MM.1S (cell line): ENCODE measurements at regions not wholly inside any gene's neighbourhood (a gene's known extent, or its start where the extent isn't known, plus 50 kb on each side); places are given as distances from the start of the nearest gene placed in this dataset.

Experiments
- DNase-seq: peaks from one replicate; pipeline ENCODE4 v3.0.0-alpha.2; 2015
- H2AFZ ChIP-seq: fragments of 300-600 bp; sonication (generic); 2 replicates; pipeline ENCODE4 v1.6.0; 2016; ENCODE audit warnings: antibody characterized with exemption, low read length
- H3F3A ChIP-seq: fragments of 300-600 bp; sonication (generic); 2 replicates; pipeline ENCODE4 v1.6.1; 2016; ENCODE audit warnings: mild to moderate bottlenecking, antibody characterized with exemption, low read length, moderate library complexity, mixed read lengths; ENCODE audit not compliant: insufficient read depth
- H3K27ac ChIP-seq: fragments of 300-600 bp; sonication (generic); 2 replicates; pipeline ENCODE4 v1.5.1; 2016; ENCODE audit warnings: mild to moderate bottlenecking, low read length
- H3K27me3 ChIP-seq: fragments of 300-600 bp; sonication (generic); replicated peaks from 2 replicates; pipeline ENCODE4 v1.6.0; 2016; ENCODE audit warnings: low read length; ENCODE audit not compliant: insufficient read depth
- H3K36me3 ChIP-seq: fragments of 300-600 bp; sonication (generic); replicated peaks from 2 replicates; pipeline ENCODE4 v1.6.1; 2016; ENCODE audit warnings: mild to moderate bottlenecking, low read length, mixed read lengths; ENCODE audit not compliant: insufficient read depth
- H3K4me1 ChIP-seq: fragments of 300-600 bp; sonication (generic); 2 replicates; pipeline ENCODE4 v1.6.1; 2016; ENCODE audit warnings: low read length, mixed read lengths
- H3K4me2 ChIP-seq: fragments of 300-600 bp; sonication (generic); 2 replicates; pipeline ENCODE4 v1.6.0; 2016; ENCODE audit warnings: low read depth, low read length
- H3K4me3 ChIP-seq: fragments of 300-600 bp; sonication (generic); 2 replicates; pipeline ENCODE4 v1.5.1; 2016; ENCODE audit warnings: low read length, mixed read lengths
- H3K79me2 ChIP-seq: fragments of 300-600 bp; sonication (generic); 2 replicates; pipeline ENCODE4 v1.6.1; 2016; ENCODE audit warnings: mixed run types, low read length, mixed read lengths
- H3K9ac ChIP-seq: fragments of 300-600 bp; sonication (generic); 2 replicates; pipeline ENCODE4 v1.6.1; 2016; ENCODE audit warnings: low read length, mixed read lengths
- H3K9me2 ChIP-seq: fragments of 300-600 bp; sonication (generic); replicated peaks from 2 replicates; pipeline ENCODE4 v1.6.1; 2016; ENCODE audit warnings: mild to moderate bottlenecking, low read length, mixed read lengths; ENCODE audit not compliant: insufficient read depth
- H3K9me3 ChIP-seq: fragments of 300-600 bp; sonication (generic); replicated peaks from 2 replicates; pipeline ENCODE4 v1.6.1; 2016; ENCODE audit warnings: mild to moderate bottlenecking, low read length, mixed read lengths; ENCODE audit not compliant: insufficient read depth
- H4K20me1 ChIP-seq: fragments of 300-600 bp; sonication (generic); 2 replicates; pipeline ENCODE4 v1.6.1; 2016; ENCODE audit warnings: mild to moderate bottlenecking, low read length, moderate library complexity, mixed read lengths; ENCODE audit not compliant: insufficient read depth
- CTCF ChIP-seq: fragments of 300-600 bp; sonication (generic); IDR thresholded peaks from 2 replicates; pipeline ENCODE4 v1.5.1; 2016; ENCODE audit warnings: antibody characterized with exemption, low read length, mixed read lengths
- EZH2 ChIP-seq: fragments of 300-600 bp; sonication (generic); optimal IDR thresholded peaks from 2 replicates; pipeline ENCODE3; 2017; ENCODE audit warnings: low read depth, mild to moderate bottlenecking, antibody characterized with exemption, low read length, mixed read lengths
- EZH2phosphoT487 ChIP-seq: fragments of 300-600 bp; sonication (generic); IDR thresholded peaks from 2 replicates; pipeline ENCODE4 v1.6.1; 2018; ENCODE audit warnings: antibody characterized with exemption, low read length

GRCh38 chr20:55500130-55500529 is 505.2 kb downstream of the CBLN4 start:
- Histone ChIP-seq H3K4me3 (no peak overlapping the region), H3K9me3 (no peaks in the 10 kb centered on the region), H3K27ac (no peak overlapping the region), H3F3A (no peaks in the 10 kb centered on the region), H4K20me1 (no peaks in the 10 kb centered on the region), H3K79me2 (no peaks in the 10 kb centered on the region), H3K9me2 (no peaks in the 10 kb centered on the region), H3K27me3 (no peaks in the 10 kb centered on the region), H3K9ac (no peak overlapping the region), H2AFZ (no peak overlapping the region), H3K36me3 (no peaks in the 10 kb centered on the region), H3K4me2 (no peak overlapping the region), H3K4me1 (no peaks in the 10 kb centered on the region)
- TF ChIP-seq CTCF (no peak), EZH2 (no peak), EZH2phosphoT487 (no peak)
- DNase-seq: no peak

- Histone ChIP-seq H2AFZ (no peak overlapping the region), H3K27me3 (no peaks in the 10 kb centered on the region), H3K79me2 (no peaks in the 10 kb centered on the region), H3K9ac (no peak overlapping the region), H3K4me3 (no peak overlapping the region), H4K20me1 (no peaks in the 10 kb centered on the region), H3K36me3 (no peaks in the 10 kb centered on the region), H3K27ac (no peak overlapping the region), H3K4me1 (no peaks in the 10 kb centered on the region), H3F3A (no peaks in the 10 kb centered on the region), H3K9me2 (no peaks in the 10 kb centered on the region), H3K9me3 (no peaks in the 10 kb centered on the region), H3K4me2 (no peak overlapping the region)
- TF ChIP-seq EZH2 (no peak), EZH2phosphoT487 (no peak), CTCF (no peak)
- no peak for DNase-seq
Measured at GRCh38 chr20:55488593-55488992, 516.7 kb downstream of the CBLN4 start.

- no peak for DNase-seq
- Histone ChIP-seq H3K27me3 (no peaks in the 10 kb centered on the region), H3K9ac (no peak overlapping the region)
Measured at GRCh38 chr20:55478724-55479450, 526.4 kb downstream of the CBLN4 start.

More at GRCh38 chr20:55478724-55479450, 526.4 kb downstream of the CBLN4 start:
- Histone ChIP-seq H3K4me1 (no peaks in the 10 kb centered on the region), H3K27ac (no peak overlapping the region), H3K36me3 (no peaks in the 10 kb centered on the region), H3F3A (no peaks in the 10 kb centered on the region), H3K79me2 (no peaks in the 10 kb centered on the region), H3K4me2 (no peak overlapping the region), H3K9me3 (no peaks in the 10 kb centered on the region), H3K9me2 (no peaks in the 10 kb centered on the region), H4K20me1 (no peaks in the 10 kb centered on the region), H3K4me3 (no peak overlapping the region), H2AFZ (no peak overlapping the region)
- TF ChIP-seq EZH2phosphoT487: no peak
- no peak for TF ChIP-seq EZH2
- TF ChIP-seq CTCF: no peak
